IMR-90 (cell line): ENCODE measurements at regions not wholly inside any gene's neighbourhood (a gene's known extent, or its start where the extent isn't known, plus 50 kb on each side); places are given as distances from the start of the nearest gene placed in this dataset.

ENCODE experiments used
- ATAC-seq: fragments of 200-7000 bp; cut with Tn5 transposase; 2 replicates; pipeline ENCODE4 v1.9.1; 2020; ENCODE audit warnings: low read depth, mild to moderate bottlenecking, moderate library complexity
- BruUV-seq: library from RNA; stranded (reverse); fragments of 400-500 nt; replicated peaks from 2 replicates; lab custom pipeline; 2021; lab: Mats Ljungman, UMichigan
- CTCF ChIA-PET: fragments of 300-600 bp; formaldehyde crosslinking; extraction: SDS; loops from one replicate; lab custom pipeline; 2021; ENCODE audit warnings: antibody characterized with exemption; lab: Yijun Ruan, JAX
- POLR2A ChIA-PET: fragments of 300-600 bp; sonication (Branson Sonifier 250); formaldehyde crosslinking; loops from one replicate; lab custom pipeline; 2022; ENCODE audit warnings: antibody characterized with exemption; ENCODE audit not compliant: unreplicated experiment; lab: Charles Lee
- DNase-seq: peaks from one replicate; pipeline ENCODE4 v3.0.0; 2013
- H2AFZ ChIP-seq: replicated peaks from 2 replicates; pipeline ENCODE3; 2013; ENCODE audit warnings: low read length, mild to moderate bottlenecking; ENCODE audit not compliant: poor library complexity
- H2AK5ac ChIP-seq: 2 replicates; pipeline ENCODE4 v1.6.1; 2013; ENCODE audit warnings: low read depth, low read length, inconsistent platforms
- H2AK9ac ChIP-seq: replicated peaks from 2 replicates; pipeline ENCODE3; 2013; ENCODE audit warnings: mild to moderate bottlenecking, low read depth, low read length, moderate library complexity; ENCODE audit not compliant: poor library complexity
- H2BK120ac ChIP-seq: 2 replicates; pipeline ENCODE4 v1.6.1; 2013; ENCODE audit warnings: low read depth, low read length, inconsistent platforms
- H2BK15ac ChIP-seq: 3 replicates; pipeline ENCODE4 v1.6.1; 2013; ENCODE audit warnings: low read depth, low read length, inconsistent platforms
- H2BK20ac ChIP-seq: 2 replicates; pipeline ENCODE4 v1.6.1; 2013; ENCODE audit warnings: low read depth, mild to moderate bottlenecking, inconsistent platforms, low read length, moderate library complexity
- H2BK5ac ChIP-seq: 2 replicates; pipeline ENCODE4 v1.6.1; 2013; ENCODE audit warnings: mild to moderate bottlenecking, low read depth, low read length, inconsistent platforms; ENCODE audit not compliant: poor library complexity, severe bottlenecking
- H3K14ac ChIP-seq: replicated peaks from 2 replicates; pipeline ENCODE4 v1.6.1; 2013; ENCODE audit warnings: low read depth, low read length, inconsistent platforms
- H3K18ac ChIP-seq: 2 replicates; pipeline ENCODE4 v1.6.1; 2013; ENCODE audit warnings: low read depth, low read length, control low read depth
- H3K23ac ChIP-seq: 2 replicates; pipeline ENCODE4 v1.6.1; 2013; ENCODE audit warnings: low read depth, low read length, inconsistent platforms
- H3K27ac ChIP-seq: 2 replicates; pipeline ENCODE4 v1.5.1; 2013; ENCODE audit warnings: mild to moderate bottlenecking, control low read depth, low read length; ENCODE audit not compliant: insufficient read depth
- H3K27me3 ChIP-seq: 2 replicates; pipeline ENCODE4 v1.6.1; 2013; ENCODE audit warnings: low read length; ENCODE audit not compliant: control insufficient read depth, insufficient read depth
- H3K36me3 ChIP-seq: 2 replicates; pipeline ENCODE4 v1.6.1; 2013; ENCODE audit warnings: low read length, mixed read lengths; ENCODE audit not compliant: control insufficient read depth, insufficient read depth
- H3K4ac ChIP-seq: 2 replicates; pipeline ENCODE4 v1.6.1; 2013; ENCODE audit warnings: low read depth, low read length, inconsistent platforms
- H3K4me1 ChIP-seq: 2 replicates; pipeline ENCODE4 v1.6.1; 2013; ENCODE audit warnings: low read length, mixed read lengths; ENCODE audit not compliant: control insufficient read depth, insufficient read depth
- H3K4me2 ChIP-seq: 2 replicates; pipeline ENCODE4 v1.6.1; 2013; ENCODE audit warnings: low read depth, mild to moderate bottlenecking, control low read depth, low read length, moderate library complexity
- H3K4me3 ChIP-seq: 2 replicates; pipeline ENCODE4 v1.5.1; 2013; ENCODE audit warnings: low read depth, mild to moderate bottlenecking, control low read depth, low read length, moderate library complexity; ENCODE audit not compliant: insufficient read depth
- H3K56ac ChIP-seq: 2 replicates; pipeline ENCODE4 v1.6.1; 2013; ENCODE audit warnings: low read length, inconsistent platforms; ENCODE audit not compliant: insufficient read depth; ENCODE audit errors: extremely low read depth
- H3K79me1 ChIP-seq, 2 experiments: 2 replicates each; pipeline ENCODE4 v1.6.1; 2013; ENCODE audit warnings: low read length in 2 of 2, inconsistent platforms in 1 of 2, low read depth in 1 of 2
- H3K9ac ChIP-seq: 2 replicates; pipeline ENCODE4 v1.6.1; 2013; ENCODE audit warnings: low read depth, low read length, control low read depth
- H3K9me1 ChIP-seq: 2 replicates; pipeline ENCODE4 v1.6.1; 2013; ENCODE audit warnings: low read length, inconsistent platforms; ENCODE audit not compliant: insufficient read depth
- H3K9me3 ChIP-seq: 2 replicates; pipeline ENCODE4 v1.6.1; 2013; ENCODE audit warnings: low read length; ENCODE audit not compliant: control insufficient read depth, insufficient read depth
- H4K20me1 ChIP-seq: 2 replicates; pipeline ENCODE4 v1.6.1; 2013; ENCODE audit warnings: low read length, inconsistent platforms; ENCODE audit not compliant: insufficient read depth
- H4K5ac ChIP-seq: 2 replicates; pipeline ENCODE4 v1.6.1; 2013; ENCODE audit warnings: mild to moderate bottlenecking, low read depth, low read length, control low read depth
- H4K8ac ChIP-seq, 2 experiments: 2 replicates each; pipeline ENCODE4 v1.6.1; 2013; ENCODE audit warnings: low read depth in 2 of 2, low read length in 2 of 2, control low read depth in 1 of 2, inconsistent platforms in 1 of 2
- H4K91ac ChIP-seq: 2 replicates; pipeline ENCODE4 v1.6.1; 2013; ENCODE audit warnings: low read depth, low read length, inconsistent platforms; ENCODE audit not compliant: insufficient read depth
- MAFK ChIP-seq: IDR thresholded peaks from 2 replicates; pipeline ENCODE4 v1.6.1; 2012; ENCODE audit warnings: low read depth, low read length, improper control_type of control experiment
- MAZ ChIP-seq: IDR thresholded peaks from 2 replicates; pipeline ENCODE4 v1.6.1; 2012; ENCODE audit warnings: low read depth, mild to moderate bottlenecking, low read length, improper control_type of control experiment, moderate library complexity, borderline replicate concordance
- MXI1 ChIP-seq: IDR thresholded peaks from 2 replicates; pipeline ENCODE4 v1.6.1; 2012; ENCODE audit warnings: low read depth, mild to moderate bottlenecking, low read length, moderate library complexity, borderline replicate concordance
- RCOR1 ChIP-seq: IDR thresholded peaks from 2 replicates; pipeline ENCODE4 v1.6.1; 2012; ENCODE audit warnings: mild to moderate bottlenecking, low read length, improper control_type of control experiment; ENCODE audit not compliant: insufficient replicate concordance
- SMC3 ChIP-seq: fragments of 150-350 bp; IDR thresholded peaks from 2 replicates; pipeline ENCODE4 v1.6.1; 2016; ENCODE audit warnings: low read depth, mild to moderate bottlenecking, antibody characterized with exemption, low read length, moderate library complexity
- WGBS, 2 experiments: methylation state at CpG; one replicate each; pipeline versions ENCODE4 v1.1.5 to v1.1.7; 2013; ENCODE audit warnings: missing lambda C conversion rate in 2 of 2; ENCODE audit not compliant: insufficient read length in 1 of 2; ENCODE audit errors: extremely low coverage in 2 of 2; 5-methylcytosine and 5-hydroxymethylcytosine counted together
- dilution Hi-C: fragments of 300-500 bp; cut with HindIII; formaldehyde crosslinking; loops from one replicate; pipeline ENCODE4 v1.14.3; 2018; ENCODE audit warnings: low sequenced_read_pairs; ENCODE audit not compliant: unreplicated experiment
- in situ Hi-C: fragments of 300-500 bp; cut with MboI; formaldehyde crosslinking; loops from 3 replicates; pipeline ENCODE4 v1.14.3; 2019; ENCODE audit warnings: low sequenced_read_pairs, inconsistent platforms, mixed read lengths
- intact Hi-C: fragments of 100-400 bp; cut with micrococcal nuclease; formaldehyde crosslinking; loops from 2 replicates; pipeline ENCODE4 v1.10.0; 2022

- ATAC-seq = no peak
- Histone ChIP-seq H3K4me3 (no peak overlapping the region), H2AFZ (no peak overlapping the region), H3K9me1 (no peaks in the 10 kb centered on the region), H2BK20ac (no peak overlapping the region), H3K23ac (no peak overlapping the region), H2BK5ac (no peak overlapping the region), H3K4me2 (no peak overlapping the region), H3K9me3 (peaks cover 48% of the 10 kb centered on the region), H4K20me1 (no peaks in the 10 kb centered on the region), H3K27me3 (no peaks in the 10 kb centered on the region), H3K79me1 (no peaks in the 10 kb centered on the region), H3K4ac (no peak overlapping the region), H2BK15ac (no peak overlapping the region), H2BK120ac (no peak overlapping the region), H4K5ac (no peak overlapping the region), H4K8ac (no peak overlapping the region), H3K36me3 (no peaks in the 10 kb centered on the region), H3K56ac (no peak overlapping the region), H3K14ac (no peak overlapping the region), H3K4me1 (no peaks in the 10 kb centered on the region), H3K27ac (no peak overlapping the region), H4K91ac (no peak overlapping the region), H3K18ac (no peak overlapping the region), H2AK5ac (no peak overlapping the region), H3K9ac (no peak overlapping the region), H2AK9ac (no peak overlapping the region)
- no TSS peak for BruUV-seq
- intact Hi-C loops = no loop called here
- DNase-seq = no peak
- in situ Hi-C loops = no loop called here
- dilution Hi-C loops = no loop called here
- POLR2A ChIA-PET = no interaction called here
- TF ChIP-seq MAZ = no peak
- TF ChIP-seq MXI1 = no peak
- TF ChIP-seq MAFK = no peak
- no peak for TF ChIP-seq SMC3
- no peak for TF ChIP-seq RCOR1
- CTCF ChIA-PET = no interaction called here
- 0% methylated on average over 1 of the region's 12 CpGs; no CpG with 5 or more reads in 1 of the 2 experiments for WGBS, 2 experiments
Measured at GRCh38 chr13:111663505-111663904, 343.1 kb downstream of the TEX29 start.
